HEK293T (cell line): ENCODE measurements at regions not wholly inside any gene's neighbourhood (a gene's known extent, or its start where the extent isn't known, plus 50 kb on each side); places are given as distances from the start of the nearest gene placed in this dataset.

Source experiments
- ARNT ChIP-seq: fragments of 450-650 bp; IDR thresholded peaks from 2 replicates; pipeline ENCODE4 v1.6.1; 2017; ENCODE audit warnings: mild to moderate bottlenecking
- BHLHE40 ChIP-seq: fragments of 450-650 bp; IDR thresholded peaks from 2 replicates; pipeline ENCODE4 v1.6.1; 2016; ENCODE audit warnings: mild to moderate bottlenecking, moderate library complexity, borderline replicate concordance
- ELF4 ChIP-seq: fragments of 450-650 bp; IDR thresholded peaks from 2 replicates; pipeline ENCODE4 v1.6.1; 2017; ENCODE audit warnings: antibody characterized with exemption
- FOXA1 ChIP-seq: fragments of 450-650 bp; IDR thresholded peaks from 2 replicates; pipeline ENCODE4 v1.6.1; 2016; ENCODE audit warnings: mild to moderate bottlenecking
- FOXK2 ChIP-seq: fragments of 450-650 bp; IDR thresholded peaks from 2 replicates; pipeline ENCODE4 v1.6.1; 2016; ENCODE audit warnings: mild to moderate bottlenecking
- FOXM1 ChIP-seq: fragments of 450-650 bp; IDR thresholded peaks from 2 replicates; pipeline ENCODE4 v1.6.1; 2017; ENCODE audit warnings: mild to moderate bottlenecking, borderline replicate concordance
- NFRKB ChIP-seq: fragments of 450-650 bp; IDR thresholded peaks from 2 replicates; pipeline ENCODE4 v1.6.1; 2016; ENCODE audit warnings: mild to moderate bottlenecking, moderate library complexity
- SP1 ChIP-seq: fragments of 450-650 bp; IDR thresholded peaks from 2 replicates; pipeline ENCODE4 v1.6.1; 2017

GRCh38 chr17:77319211-77320043 lies 178.7 kb downstream of the SEC14L1 start:
- no peak for TF ChIP-seq BHLHE40
- TF ChIP-seq SP1, result no peak
- TF ChIP-seq FOXK2, result no peak
- no peak for TF ChIP-seq FOXM1
- TF ChIP-seq ARNT, result no peak
- TF ChIP-seq ELF4, result no peak
- TF ChIP-seq NFRKB, result no peak
- TF ChIP-seq FOXA1, result no peak
